HL-60 (cell line): ENCODE measurements at regions not wholly inside any gene's neighbourhood (a gene's known extent, or its start where the extent isn't known, plus 50 kb on each side); places are given as distances from the start of the nearest gene placed in this dataset.
"Not testable (repeated sequence)": the region's sequence is repeated elsewhere in the genome, so short reads cannot be mapped to it uniquely, and the experiment has no call there.

ENCODE experiments used
- DNase-seq, 2 experiments: peaks; one replicate each; pipeline ENCODE4 v3.0.0-alpha.2; 2010 to 2020; ENCODE audit warnings: low read depth in 1 of 2, low spot score in 1 of 2
- H3K27ac ChIP-seq: fragments of 250-450 bp; sonication (Bioruptor Pico); replicated peaks from 2 replicates; pipeline ENCODE4 v1.5.1; 2020; ENCODE audit warnings: mild to moderate bottlenecking, moderate library complexity
- H3K27me3 ChIP-seq: fragments of 250-450 bp; sonication (Bioruptor Pico); 2 replicates; pipeline ENCODE4 v1.5.1; 2021; ENCODE audit warnings: mild to moderate bottlenecking, moderate library complexity; ENCODE audit not compliant: insufficient read depth, poor library complexity, severe bottlenecking
- H3K4me3 ChIP-seq: replicated peaks from 2 replicates; pipeline ENCODE4 v1.5.1; 2011; ENCODE audit warnings: mild to moderate bottlenecking, control low read depth, low read length; ENCODE audit not compliant: insufficient read depth
- GABPA ChIP-seq: IDR thresholded peaks from 2 replicates; pipeline ENCODE4 v1.6.1; 2012; ENCODE audit warnings: low read depth
- POLR2AphosphoS5 ChIP-seq: IDR thresholded peaks from 2 replicates; pipeline ENCODE4 v1.6.1; 2012; ENCODE audit warnings: low read depth
- SPI1 ChIP-seq: IDR thresholded peaks from 2 replicates; pipeline ENCODE4 v1.6.1; 2012; ENCODE audit warnings: low read depth, mild to moderate bottlenecking, borderline replicate concordance
- TF ChIP-seq, protein P1 (sequence below): IDR thresholded peaks from 2 replicates; pipeline ENCODE4 v1.6.1; 2012; ENCODE audit warnings: low read depth; ENCODE audit not compliant: insufficient replicate concordance
- TF ChIP-seq, protein P2 (sequence below): IDR thresholded peaks from one replicate; pipeline ENCODE4 v1.5.1; 2011; ENCODE audit warnings: low read length, control low read depth, inconsistent platforms; ENCODE audit not compliant: insufficient read depth

DNA sequence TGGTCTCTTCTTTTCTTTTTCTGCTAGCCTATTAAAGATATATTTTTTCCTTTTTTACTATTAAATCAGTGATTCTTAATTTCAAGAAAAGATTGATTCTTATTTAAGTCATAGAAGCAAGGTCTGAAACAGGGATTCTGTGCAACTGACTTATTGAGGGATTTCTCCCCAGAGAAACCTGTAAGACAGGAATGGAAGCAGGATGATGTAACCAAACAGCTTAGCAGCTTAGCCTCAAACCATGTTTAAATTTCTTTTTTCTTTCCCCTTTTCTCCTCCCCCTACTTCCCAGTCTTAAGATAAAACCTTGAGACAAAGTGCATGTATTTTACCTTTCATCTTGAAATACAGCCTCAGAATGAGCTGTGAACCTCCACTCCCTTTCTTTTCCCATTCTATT, 322.8 kb downstream of the NEK10 start:
- no peak overlapping the region for H3K4me3 ChIP-seq
- TF ChIP-seq, protein P1, sequence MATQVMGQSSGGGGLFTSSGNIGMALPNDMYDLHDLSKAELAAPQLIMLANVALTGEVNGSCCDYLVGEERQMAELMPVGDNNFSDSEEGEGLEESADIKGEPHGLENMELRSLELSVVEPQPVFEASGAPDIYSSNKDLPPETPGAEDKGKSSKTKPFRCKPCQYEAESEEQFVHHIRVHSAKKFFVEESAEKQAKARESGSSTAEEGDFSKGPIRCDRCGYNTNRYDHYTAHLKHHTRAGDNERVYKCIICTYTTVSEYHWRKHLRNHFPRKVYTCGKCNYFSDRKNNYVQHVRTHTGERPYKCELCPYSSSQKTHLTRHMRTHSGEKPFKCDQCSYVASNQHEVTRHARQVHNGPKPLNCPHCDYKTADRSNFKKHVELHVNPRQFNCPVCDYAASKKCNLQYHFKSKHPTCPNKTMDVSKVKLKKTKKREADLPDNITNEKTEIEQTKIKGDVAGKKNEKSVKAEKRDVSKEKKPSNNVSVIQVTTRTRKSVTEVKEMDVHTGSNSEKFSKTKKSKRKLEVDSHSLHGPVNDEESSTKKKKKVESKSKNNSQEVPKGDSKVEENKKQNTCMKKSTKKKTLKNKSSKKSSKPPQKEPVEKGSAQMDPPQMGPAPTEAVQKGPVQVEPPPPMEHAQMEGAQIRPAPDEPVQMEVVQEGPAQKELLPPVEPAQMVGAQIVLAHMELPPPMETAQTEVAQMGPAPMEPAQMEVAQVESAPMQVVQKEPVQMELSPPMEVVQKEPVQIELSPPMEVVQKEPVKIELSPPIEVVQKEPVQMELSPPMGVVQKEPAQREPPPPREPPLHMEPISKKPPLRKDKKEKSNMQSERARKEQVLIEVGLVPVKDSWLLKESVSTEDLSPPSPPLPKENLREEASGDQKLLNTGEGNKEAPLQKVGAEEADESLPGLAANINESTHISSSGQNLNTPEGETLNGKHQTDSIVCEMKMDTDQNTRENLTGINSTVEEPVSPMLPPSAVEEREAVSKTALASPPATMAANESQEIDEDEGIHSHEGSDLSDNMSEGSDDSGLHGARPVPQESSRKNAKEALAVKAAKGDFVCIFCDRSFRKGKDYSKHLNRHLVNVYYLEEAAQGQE = no peak
- TF ChIP-seq, protein P2, sequence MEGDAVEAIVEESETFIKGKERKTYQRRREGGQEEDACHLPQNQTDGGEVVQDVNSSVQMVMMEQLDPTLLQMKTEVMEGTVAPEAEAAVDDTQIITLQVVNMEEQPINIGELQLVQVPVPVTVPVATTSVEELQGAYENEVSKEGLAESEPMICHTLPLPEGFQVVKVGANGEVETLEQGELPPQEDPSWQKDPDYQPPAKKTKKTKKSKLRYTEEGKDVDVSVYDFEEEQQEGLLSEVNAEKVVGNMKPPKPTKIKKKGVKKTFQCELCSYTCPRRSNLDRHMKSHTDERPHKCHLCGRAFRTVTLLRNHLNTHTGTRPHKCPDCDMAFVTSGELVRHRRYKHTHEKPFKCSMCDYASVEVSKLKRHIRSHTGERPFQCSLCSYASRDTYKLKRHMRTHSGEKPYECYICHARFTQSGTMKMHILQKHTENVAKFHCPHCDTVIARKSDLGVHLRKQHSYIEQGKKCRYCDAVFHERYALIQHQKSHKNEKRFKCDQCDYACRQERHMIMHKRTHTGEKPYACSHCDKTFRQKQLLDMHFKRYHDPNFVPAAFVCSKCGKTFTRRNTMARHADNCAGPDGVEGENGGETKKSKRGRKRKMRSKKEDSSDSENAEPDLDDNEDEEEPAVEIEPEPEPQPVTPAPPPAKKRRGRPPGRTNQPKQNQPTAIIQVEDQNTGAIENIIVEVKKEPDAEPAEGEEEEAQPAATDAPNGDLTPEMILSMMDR = no peak
- no peak for TF ChIP-seq POLR2AphosphoS5
- TF ChIP-seq GABPA = no peak
- no peak for TF ChIP-seq SPI1
- no peak overlapping the region for H3K27ac ChIP-seq
- DNase-seq = no peak
- H3K27me3 ChIP-seq = no peaks in the 10 kb centered on the region

DNA sequence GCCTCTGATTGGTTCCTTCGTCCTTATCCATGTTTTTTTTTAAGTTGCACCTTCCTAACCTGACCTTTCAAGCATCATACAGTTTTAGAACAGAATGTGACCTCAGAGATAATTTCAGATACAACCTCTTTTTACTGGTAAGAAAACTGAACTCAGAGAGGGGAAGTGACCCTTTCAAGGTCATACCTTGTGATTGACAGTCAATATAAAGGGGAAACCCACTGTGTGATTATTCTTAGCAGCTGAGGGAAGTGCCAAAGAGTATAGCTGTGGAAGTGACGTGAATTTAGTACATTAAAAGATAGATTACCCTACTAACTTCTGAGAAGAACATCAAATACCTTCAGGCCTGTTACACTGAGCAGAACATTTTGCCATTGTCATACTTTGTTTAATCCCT, 319.4 kb downstream of the NEK10 start:
- no peak for DNase-seq
- Histone ChIP-seq H3K27me3 (no peaks in the 10 kb centered on the region), H3K4me3 (no peak overlapping the region), H3K27ac (no peak overlapping the region)
- no peak for TF ChIP-seq GABPA
- TF ChIP-seq, protein P2 = no peak

DNA sequence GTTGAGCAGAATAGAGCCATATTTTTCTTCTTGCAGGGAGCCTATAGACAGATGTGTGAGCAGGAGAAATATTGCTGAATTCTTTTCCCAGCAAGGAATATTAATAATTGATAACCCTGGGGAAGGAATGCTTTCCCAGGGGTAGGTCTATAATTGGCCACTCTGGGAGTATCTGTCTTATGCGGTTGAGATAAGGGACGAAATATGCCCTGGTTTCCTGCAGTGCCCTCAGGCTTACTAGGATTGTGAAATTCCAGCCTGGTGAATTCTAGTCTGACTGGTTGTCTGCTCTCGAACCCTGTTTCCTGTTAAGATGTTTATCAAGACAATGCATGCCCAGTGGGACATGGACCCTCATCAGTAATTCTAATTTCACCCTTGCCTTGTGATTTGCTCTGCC, 317.7 kb downstream of the NEK10 start:
- DNase-seq, H3K4me3 ChIP-seq, H3K27me3 ChIP-seq, H3K27ac ChIP-seq: not testable (repeated sequence)

DNA sequence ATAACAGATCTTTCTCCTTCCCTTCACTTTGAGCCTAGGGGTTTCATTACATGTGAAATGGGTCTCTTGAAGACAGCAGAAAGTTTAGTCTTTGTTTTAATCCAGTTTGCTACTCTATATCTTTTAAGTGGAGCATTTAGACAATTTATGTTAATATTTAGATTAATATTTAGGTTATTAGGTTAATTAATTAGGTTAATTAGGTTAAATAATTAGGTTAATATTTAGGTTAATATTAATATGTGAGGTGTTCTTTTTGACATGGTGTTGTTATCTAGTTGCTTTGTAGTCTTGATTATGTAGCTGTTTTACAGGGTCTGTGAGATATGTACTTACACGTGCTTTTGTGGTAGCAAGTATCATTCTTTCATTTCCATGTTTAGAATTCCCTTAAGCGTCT, 312.9 kb downstream of the NEK10 start:
- no peak for DNase-seq
- Histone ChIP-seq H3K27me3 (no peaks in the 10 kb centered on the region), H3K27ac (no peak overlapping the region), H3K4me3 (no peak overlapping the region)
- TF ChIP-seq SPI1 = no peak
- TF ChIP-seq, protein P1 = no peak
- TF ChIP-seq, protein P2 = no peak
- no peak for TF ChIP-seq GABPA
- no peak for TF ChIP-seq POLR2AphosphoS5
